ENCODE measurements at regions not wholly inside any gene's neighbourhood (a gene's known extent, or its start where the extent isn't known, plus 50 kb on each side); places are given as distances from the start of the nearest gene placed in this dataset.

DNA sequence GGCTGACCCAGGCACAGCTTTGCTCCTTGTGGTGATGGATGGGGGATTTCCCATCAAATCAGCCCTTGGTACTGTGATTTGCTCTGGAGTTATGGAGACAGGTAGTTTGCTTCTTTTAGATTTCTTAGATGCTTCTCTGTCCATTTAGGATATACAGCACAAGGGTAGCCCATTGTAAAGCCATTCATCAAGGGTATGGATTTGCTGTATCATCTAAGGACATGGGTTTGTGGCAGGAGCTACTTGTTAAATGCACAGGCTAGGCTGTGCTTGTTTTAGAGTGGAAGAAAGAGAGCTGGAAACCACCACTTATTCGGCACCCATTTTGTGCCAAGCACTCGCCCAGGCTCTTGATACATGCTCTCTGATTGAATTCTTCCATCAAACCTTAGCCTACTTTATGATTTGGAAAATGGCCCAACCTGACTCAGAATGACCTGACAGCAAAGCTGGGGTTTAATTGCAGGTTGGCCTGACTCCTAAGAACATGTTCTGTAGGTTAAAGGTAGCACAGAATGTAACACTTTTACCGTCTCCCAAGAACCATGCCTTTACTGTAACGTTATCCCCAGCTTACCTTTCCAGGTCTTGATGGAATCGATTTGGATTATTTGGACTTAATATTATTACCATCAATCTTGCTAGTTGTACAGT is 168.0 kb downstream of the SNX10 start:
- no peak for DNase-seq

- no peak for DNase-seq
Measured at GRCh38 chr7:26460351-26461085, 168.9 kb downstream of the SNX10 start.

- DNase-seq: no peak
Measured at GRCh38 chr7:26461518-26461917, 169.9 kb downstream of the SNX10 start.

DNA sequence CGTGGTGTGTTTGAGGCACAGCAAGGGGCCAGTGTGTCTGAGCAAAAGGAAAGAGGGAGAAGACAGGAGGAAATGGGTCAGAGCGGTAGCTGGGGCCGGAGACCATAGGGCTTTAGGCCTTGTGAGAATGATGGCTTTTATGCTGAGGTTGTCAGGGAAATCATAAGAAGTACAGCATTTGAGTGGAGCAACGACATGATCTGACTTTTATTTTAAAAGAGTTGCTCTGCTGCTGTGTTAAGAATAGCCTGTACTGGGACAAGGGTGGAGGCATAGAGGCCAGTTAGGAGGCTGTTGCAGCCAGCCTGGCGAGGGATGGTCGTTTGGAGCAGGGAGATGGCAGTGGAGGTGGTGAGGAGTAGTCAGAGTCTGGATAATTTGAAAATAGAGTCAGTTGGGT is 174.3 kb downstream of the SNX10 start:
- DNase-seq: no peak

DNA sequence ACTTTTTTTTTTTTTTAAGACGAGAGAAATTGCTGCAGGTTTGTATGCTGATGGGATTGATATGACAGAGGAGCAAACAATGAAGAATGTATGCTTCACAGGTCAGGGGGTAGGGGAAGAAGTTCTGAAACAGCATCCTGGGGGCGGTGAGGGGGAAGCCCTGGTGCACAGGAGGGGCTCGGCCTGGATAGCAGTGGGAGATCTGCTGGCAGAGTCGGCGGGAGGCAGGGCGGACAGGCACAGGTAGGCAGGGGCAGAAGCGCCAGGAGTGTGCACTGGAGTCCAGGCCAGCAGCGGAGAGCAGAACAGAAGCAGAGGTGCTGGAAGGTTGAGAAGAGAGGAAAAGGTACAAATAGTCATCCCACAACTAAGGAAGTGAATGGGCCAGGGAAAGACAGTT is 175.4 kb downstream of the SNX10 start:
- DNase-seq: no peak

- DNase-seq: no peak
Measured at GRCh38 chr7:26467541-26467940, 175.9 kb downstream of the SNX10 start.

GRCh38 chr7:26468625-26469024 is 177.0 kb downstream of the SNX10 start:
- DNase-seq: no peak

DNA sequence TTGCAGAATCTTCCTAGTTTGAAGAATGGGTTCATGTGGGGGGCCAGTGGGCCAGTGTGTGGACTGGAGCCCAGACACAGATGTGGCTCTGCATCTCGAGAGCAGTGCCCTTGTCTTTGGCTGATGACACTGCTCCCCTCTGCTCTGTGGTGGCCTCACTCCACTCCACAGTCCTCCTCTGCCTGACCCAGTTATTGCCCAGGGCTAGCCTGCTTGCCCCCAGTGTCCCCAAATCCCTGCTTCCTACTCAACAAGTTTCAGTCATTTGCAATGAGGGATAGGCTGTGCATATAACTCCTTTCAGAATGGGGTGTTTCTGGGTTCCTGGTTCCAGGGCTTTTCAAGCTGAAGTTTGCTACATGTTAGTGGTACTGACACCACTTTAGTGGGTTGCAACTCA is 177.5 kb downstream of the SNX10 start:
- no peak for DNase-seq

DNA sequence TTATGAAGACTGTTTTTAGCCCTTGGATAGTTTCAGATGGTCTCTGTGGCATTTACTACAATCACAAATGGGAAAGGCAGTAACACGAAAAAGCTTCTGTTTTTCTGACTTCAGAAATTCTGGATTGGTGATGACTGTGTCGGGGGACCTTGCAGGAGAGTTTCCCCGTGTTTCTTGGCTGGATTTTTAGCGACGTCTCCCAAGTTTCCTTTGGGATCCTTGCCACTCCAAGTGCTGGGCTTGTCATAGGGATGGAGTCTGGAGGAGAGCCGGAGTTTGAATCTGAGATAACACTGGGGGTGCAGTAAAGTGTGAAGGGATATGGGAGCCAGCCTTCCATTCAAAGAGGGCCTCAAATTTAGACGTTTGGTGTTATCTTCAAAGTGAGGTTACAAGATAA is 179.0 kb downstream of the SNX10 start:
- DNase-seq: no peak

DNA sequence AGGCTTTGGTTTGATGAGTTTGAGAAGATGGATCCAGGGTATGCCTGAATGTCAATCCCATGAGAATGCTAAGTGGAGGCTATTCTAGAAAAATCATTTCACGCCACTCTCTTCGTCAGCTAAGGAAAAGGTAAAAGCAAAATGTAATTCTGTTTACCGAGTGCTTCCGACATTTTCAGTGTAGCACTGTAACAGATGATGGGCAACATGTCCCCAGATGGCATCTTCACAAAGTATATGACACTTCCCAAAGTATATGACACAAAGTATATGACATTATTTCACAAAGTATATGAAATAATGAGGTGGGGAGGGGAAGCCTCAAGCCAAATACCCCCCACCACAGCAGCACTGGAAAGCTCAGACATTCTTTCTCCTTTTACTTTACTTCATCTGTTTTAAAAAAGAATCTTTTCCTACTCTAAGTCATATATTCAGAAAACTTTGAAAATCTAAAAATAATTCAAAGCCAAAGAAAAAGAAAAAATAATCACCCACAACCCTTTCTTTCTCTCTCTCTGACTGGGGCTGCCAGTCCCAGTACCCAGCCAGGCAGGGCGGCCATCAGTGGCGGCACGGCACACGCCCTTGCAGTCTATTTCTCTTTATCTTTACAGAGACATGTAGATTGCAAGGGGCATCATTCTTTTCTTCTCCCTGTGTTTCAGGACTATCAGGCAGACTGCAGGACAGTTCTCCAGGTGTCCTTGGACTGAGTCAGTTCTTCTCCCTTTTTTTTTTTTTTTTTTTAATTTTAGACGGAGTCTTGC is 179.8 kb downstream of the SNX10 start:
- no peak for DNase-seq

GRCh38 chr7:26472971-26473370 is 181.3 kb downstream of the SNX10 start:
- no peak for DNase-seq

DNA sequence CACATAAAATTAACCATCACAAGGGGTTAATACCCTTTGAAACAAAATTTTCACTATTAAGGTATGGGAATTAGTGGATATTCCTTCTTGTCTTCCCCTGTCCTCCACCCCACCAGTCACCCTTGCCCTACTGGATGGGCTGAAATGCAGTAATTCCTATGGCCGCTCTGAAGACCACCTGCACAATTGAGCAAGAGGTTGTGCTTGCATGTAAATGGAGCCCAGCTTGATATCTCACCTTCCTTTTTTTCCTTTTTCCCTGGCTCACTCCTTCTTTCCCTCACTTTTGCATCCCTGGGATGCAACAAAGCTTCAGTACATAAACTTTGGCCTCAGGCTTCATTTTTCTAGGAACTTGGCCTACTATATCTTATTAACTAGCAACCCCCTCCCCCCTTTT is 184.6 kb downstream of the SNX10 start:
- no peak for DNase-seq

DNA sequence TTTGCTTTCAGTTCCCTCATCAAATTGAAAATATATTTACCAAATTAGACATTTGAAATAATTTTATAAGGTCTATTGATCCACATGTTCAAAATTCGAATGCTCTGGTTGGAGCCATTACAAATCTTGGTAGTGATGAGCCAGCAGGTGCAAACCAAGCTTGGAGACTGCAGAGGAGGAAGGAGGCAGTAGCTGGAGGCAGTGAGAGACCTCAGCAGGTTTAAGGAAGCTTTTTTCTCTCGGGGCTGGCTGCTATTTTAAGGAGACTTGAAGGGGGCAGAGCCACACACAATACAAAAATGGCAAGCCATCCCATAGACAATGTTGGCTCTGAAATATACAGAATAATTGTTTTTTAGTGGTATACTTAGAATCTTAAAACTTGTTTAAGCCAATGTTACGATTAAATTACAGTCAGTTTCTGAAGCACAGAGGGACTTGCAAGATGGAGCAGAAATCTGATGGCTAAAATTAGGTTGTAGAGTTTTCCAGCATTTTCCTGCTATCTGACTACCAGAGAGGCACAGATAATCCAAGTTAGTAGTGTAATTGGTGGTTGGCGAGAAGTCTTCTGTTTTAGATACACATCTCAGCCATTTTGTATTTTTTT is 185.8 kb downstream of the SNX10 start:
- no peak for DNase-seq

DNA sequence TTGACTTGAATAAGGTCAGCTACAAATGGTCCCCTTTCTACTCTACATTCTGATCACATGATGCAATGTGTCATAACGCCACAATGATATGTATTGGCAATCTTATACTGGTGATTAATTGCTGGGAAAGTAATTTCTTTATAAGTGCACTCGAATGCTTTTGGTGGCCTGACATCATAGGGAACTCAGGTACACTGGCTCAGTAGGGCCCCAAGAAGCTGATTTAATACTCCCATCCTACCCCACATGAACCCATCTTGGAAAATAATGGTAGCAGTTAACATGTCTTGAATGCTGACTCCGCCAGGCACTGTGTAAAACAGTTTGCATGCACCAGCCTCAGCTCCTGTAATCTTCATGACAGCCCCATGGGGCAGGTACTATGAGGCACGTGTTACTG is 186.9 kb downstream of the SNX10 start:
- no peak for DNase-seq

GRCh38 chr7:26479581-26479980 is 187.9 kb downstream of the SNX10 start:
- DNase-seq: no peak

DNA sequence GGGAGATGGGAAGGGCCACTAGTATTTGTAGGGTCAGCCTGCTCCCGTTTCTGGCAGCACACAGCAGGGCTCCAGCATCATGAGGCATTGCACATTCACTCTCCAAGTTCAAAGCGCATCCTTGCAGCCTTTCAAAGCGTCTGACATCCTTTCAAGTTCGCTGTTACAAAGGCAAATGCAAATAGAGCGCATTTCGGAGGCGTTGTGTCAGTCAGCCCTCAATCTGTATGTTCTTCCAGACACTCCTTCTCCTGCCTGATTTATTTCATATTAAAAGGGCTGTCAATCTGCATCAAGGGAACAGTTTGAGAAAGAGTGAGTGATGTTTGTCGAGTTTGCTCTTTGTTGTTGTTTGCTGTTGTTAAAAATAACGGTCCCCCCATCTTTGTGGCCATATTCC is 188.5 kb downstream of the SNX10 start:
- no peak for DNase-seq

DNA sequence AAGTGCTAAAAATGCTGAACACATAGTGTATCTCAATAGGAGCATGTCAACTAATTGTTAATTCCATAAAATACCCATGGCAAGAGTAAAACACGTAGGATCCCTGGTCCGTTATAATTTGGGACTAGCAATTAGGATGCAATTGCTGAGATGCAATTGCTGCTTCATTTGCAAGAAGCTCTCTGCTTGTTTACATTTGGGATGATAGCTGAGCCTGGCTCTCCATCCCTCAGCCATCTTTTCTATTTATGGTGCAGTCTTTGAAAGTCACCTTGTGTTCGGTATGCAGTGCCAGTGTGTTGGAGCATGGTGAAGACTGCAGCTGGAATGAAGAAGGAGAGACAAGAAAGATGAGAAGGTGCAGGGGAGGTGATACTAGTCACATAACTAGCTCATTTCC is 191.3 kb downstream of the SNX10 start:
- DNase-seq: no peak

DNA sequence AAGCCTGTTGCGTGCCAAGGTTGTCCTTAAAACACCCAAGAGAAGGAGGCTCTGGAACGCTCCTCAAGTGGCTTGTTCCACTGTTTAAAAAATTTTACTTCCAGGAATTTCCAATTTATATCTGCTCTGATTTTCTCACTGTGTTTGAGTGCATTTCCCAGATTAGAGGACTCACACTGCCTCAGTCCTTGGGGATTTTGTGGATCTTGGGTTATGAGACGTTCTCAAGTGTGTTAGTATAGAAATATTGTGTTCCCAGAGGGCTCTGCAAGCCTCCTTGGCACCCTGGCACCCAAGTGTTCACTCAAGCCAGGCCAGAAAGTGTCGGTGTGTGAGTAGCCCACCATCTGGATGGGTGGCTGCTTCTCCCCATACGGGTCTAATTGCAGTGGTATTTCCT is 192.2 kb downstream of the SNX10 start:
- DNase-seq: no peak

- DNase-seq: no peak
Measured at GRCh38 chr7:26485367-26485934, 193.8 kb downstream of the SNX10 start.

- DNase-seq: no peak
Measured at GRCh38 chr7:26486153-26486552, 194.5 kb downstream of the SNX10 start.

DNA sequence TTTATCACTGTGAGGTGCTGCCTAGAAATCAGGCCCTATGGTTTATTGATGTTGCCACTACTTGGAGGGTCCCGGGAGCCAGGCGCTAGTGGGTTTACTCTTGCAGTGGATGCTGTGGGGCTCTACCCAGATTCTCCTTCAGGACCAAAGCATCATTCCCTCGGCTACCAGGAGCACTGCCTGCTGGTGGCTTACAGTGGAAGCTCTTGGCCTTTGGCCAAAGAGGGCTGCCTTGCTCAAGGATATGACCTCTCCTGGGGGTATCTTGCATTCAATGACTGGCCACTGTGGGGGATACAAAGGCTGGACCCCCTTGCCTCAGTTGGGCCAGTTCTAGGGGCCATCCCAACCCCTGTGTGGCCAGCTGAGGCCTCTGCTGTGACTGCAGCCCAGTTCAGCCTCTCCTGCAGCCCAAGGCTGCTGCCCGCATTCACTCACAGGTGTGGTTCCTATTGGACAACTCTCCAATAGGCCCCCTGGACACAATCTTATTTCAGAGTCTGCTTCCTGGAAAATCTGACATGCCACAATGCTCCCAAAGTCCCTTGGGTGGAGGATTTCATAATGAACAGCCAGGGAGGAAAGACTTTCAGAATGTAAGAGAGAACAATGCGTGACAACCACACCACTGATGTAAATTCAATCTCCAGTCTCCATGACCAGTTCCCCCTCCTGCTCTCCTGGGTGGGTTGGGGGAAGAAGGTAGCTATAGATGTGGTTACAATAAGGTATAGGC is 196.3 kb downstream of the SNX10 start:
- no peak for DNase-seq

DNA sequence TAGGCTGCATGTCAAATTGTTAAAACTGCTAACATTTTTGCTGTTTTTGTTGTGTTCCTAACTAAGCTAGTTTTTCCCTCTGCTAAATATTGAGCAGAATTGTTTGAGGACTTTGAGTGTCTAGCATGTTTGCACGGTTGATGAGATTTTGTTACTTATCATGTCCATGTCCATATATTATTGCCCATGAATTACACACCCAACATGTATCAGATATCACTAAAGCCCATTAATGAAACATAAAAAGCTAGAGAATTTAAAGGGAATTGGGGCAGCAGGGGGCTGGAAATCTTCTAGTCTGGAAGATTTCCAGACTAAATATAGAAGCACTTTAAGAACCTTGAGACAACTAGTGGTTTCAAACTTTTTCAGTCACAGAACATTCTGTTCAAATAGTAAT is 197.7 kb downstream of the SNX10 start:
- DNase-seq: no peak

Measured in NCI-H2081 (cell line).